Panc1 (cell line): ENCODE measurements at regions not wholly inside any gene's neighbourhood (a gene's known extent, or its start where the extent isn't known, plus 50 kb on each side); places are given as distances from the start of the nearest gene placed in this dataset.

Source experiments
- ATAC-seq: fragments of 200-7000 bp; cut with Tn5 transposase; 2 replicates; pipeline ENCODE4 v1.9.1; 2020; ENCODE audit warnings: mild to moderate bottlenecking, moderate library complexity
- BruUV-seq: library from RNA; stranded (reverse); fragments of 400-500 nt; replicated peaks from 2 replicates; lab custom pipeline; 2021; lab: Mats Ljungman, UMichigan
- CTCF ChIA-PET: fragments of 300-600 bp; sonication (Branson Sonifier 250); formaldehyde crosslinking; loops from one replicate; lab custom pipeline; 2022; ENCODE audit warnings: antibody characterized with exemption; lab: Charles Lee
- POLR2A ChIA-PET: fragments of 300-600 bp; sonication (Branson Sonifier 250); formaldehyde crosslinking; loops from one replicate; lab custom pipeline; 2022; ENCODE audit warnings: antibody characterized with exemption; lab: Charles Lee
- DNase-seq: peaks from one replicate; pipeline ENCODE4 v3.0.0-alpha.2; 2010; ENCODE audit warnings: low read depth, low spot score
- H3K27ac ChIP-seq: 2 replicates; pipeline ENCODE4 v1.5.1; 2011; ENCODE audit warnings: mild to moderate bottlenecking, low read length, inconsistent platforms
- H3K27me3 ChIP-seq: fragments of 200-500 bp; sonication (Bioruptor generic); 2 replicates; pipeline ENCODE4 v1.6.0; 2014; ENCODE audit warnings: low read length, inconsistent platforms; ENCODE audit not compliant: control insufficient read depth, insufficient read depth
- H3K36me3 ChIP-seq: fragments of 200-500 bp; sonication (Bioruptor generic); 2 replicates; pipeline ENCODE4 v1.5.1; 2014; ENCODE audit warnings: inconsistent platforms, mild to moderate bottlenecking, low read length, moderate library complexity; ENCODE audit not compliant: control insufficient read depth, insufficient read depth
- H3K4me1 ChIP-seq: 2 replicates; pipeline ENCODE4 v1.5.1; 2011; ENCODE audit warnings: inconsistent platforms, mild to moderate bottlenecking, low read length, moderate library complexity; ENCODE audit not compliant: control insufficient read depth, insufficient read depth
- H3K4me3 ChIP-seq, 2 experiments: 2 replicates each; pipeline ENCODE4 v1.5.1; 2011 to 2012; ENCODE audit warnings: low read depth in 2 of 2, low read length in 2 of 2, mild to moderate bottlenecking in 2 of 2, inconsistent platforms in 1 of 2, moderate library complexity in 1 of 2
- H3K9me3 ChIP-seq: fragments of 200-500 bp; sonication (Bioruptor generic); 2 replicates; pipeline ENCODE4 v1.5.1; 2014; ENCODE audit warnings: low read depth, mild to moderate bottlenecking, inconsistent platforms, low read length, moderate library complexity; ENCODE audit not compliant: control insufficient read depth, insufficient read depth
- CTCF ChIP-seq: fragments of 450-650 bp; IDR thresholded peaks from 2 replicates; pipeline ENCODE4 v1.5.1; 2017; ENCODE audit warnings: mild to moderate bottlenecking
- POLR2AphosphoS5 ChIP-seq: IDR thresholded peaks from 2 replicates; pipeline ENCODE4 v1.6.1; 2012; ENCODE audit warnings: mild to moderate bottlenecking, low read depth, low read length, moderate library complexity
- REST ChIP-seq, 2 experiments: IDR thresholded peaks; 2 replicates each; pipeline ENCODE4 v1.6.1; 2011 to 2012; ENCODE audit warnings: low read depth in 2 of 2, control low read depth in 1 of 2, low read length in 1 of 2, mild to moderate bottlenecking in 1 of 2, moderate library complexity in 1 of 2; ENCODE audit not compliant: insufficient read depth in 1 of 2
- SIN3A ChIP-seq: IDR thresholded peaks from 2 replicates; pipeline ENCODE4 v1.6.1; 2012; ENCODE audit warnings: low read depth, mild to moderate bottlenecking, low read length, moderate library complexity, borderline replicate concordance; ENCODE audit not compliant: insufficient read depth
- TCF7L2 ChIP-seq: IDR thresholded peaks from 2 replicates; pipeline ENCODE4 v1.6.1; 2011; ENCODE audit warnings: mild to moderate bottlenecking, low read depth, low read length, inconsistent platforms
- in situ Hi-C: cut with HindIII; loops from 2 replicates; pipeline ENCODE4 v1.10.0; 2016; ENCODE audit warnings: low sequenced_read_pairs, low pct_unique_long_range_greater_than_20kb
- intact Hi-C: fragments of 100-400 bp; cut with micrococcal nuclease; formaldehyde crosslinking; loops from one replicate; pipeline ENCODE4 v1.10.0; 2022; ENCODE audit not compliant: unreplicated experiment

GRCh38 chr6:163830641-163831040, 416.1 kb downstream of the QKI start:
- H3K27ac ChIP-seq = no peak overlapping the region
- in situ Hi-C loops = no loop called here

GRCh38 chr6:163828038-163828795, 413.7 kb downstream of the QKI start:
- POLR2A ChIA-PET = no interaction called here
- intact Hi-C loops = no loop called here
- no peak for ATAC-seq

More at GRCh38 chr6:163830641-163831040, 416.1 kb downstream of the QKI start:
- BruUV-seq = no TSS peak
- ChIA-PET CTCF (no interaction called here), POLR2A (no interaction called here)
- intact Hi-C loops = no loop called here
- Histone ChIP-seq H3K9me3 (no peaks in the 10 kb centered on the region), H3K4me1 (no peaks in the 10 kb centered on the region), H3K27me3 (peaks cover 6% of the 10 kb centered on the region), H3K4me3 (no peak overlapping the region), H3K36me3 (no peaks in the 10 kb centered on the region)
- no peak for DNase-seq
- no peak for ATAC-seq
- TF ChIP-seq SIN3A = no peak
- no peak for TF ChIP-seq REST (IDR thresholded peaks at IDR 0.05; ENCODE audit: insufficient read depth in 1 of 2, low read depth in 2 of 2, low read length in 1 of 2)
- no peak for TF ChIP-seq CTCF
- no peak for TF ChIP-seq TCF7L2
- TF ChIP-seq POLR2AphosphoS5 = no peak

GRCh38 chr6:163827143-163827542, 412.6 kb downstream of the QKI start:
- no TSS peak for BruUV-seq
- ChIA-PET CTCF (no interaction called here), POLR2A (no interaction called here)
- intact Hi-C loops (no loop called here), in situ Hi-C loops (no loop called here)
- Histone ChIP-seq H3K4me1 (no peaks in the 10 kb centered on the region), H3K36me3 (no peaks in the 10 kb centered on the region), H3K4me3 (no peak overlapping the region), H3K9me3 (no peaks in the 10 kb centered on the region), H3K27ac (no peak overlapping the region), H3K27me3 (peaks cover 6% of the 10 kb centered on the region)
- ATAC-seq = no peak
- no peak for TF ChIP-seq CTCF
- TF ChIP-seq SIN3A = no peak
- TF ChIP-seq TCF7L2 = no peak
- TF ChIP-seq POLR2AphosphoS5 = no peak
- TF ChIP-seq REST (IDR thresholded peaks at IDR 0.05; ENCODE audit: insufficient read depth in 1 of 2, low read depth in 2 of 2, low read length in 1 of 2) = no peak
- DNase-seq = no peak

More at GRCh38 chr6:163828038-163828795, 413.7 kb downstream of the QKI start:
- no peak for TF ChIP-seq TCF7L2
- BruUV-seq = no TSS peak
- Histone ChIP-seq H3K27ac (no peak overlapping the region), H3K4me1 (no peaks in the 10 kb centered on the region), H3K9me3 (no peaks in the 10 kb centered on the region), H3K27me3 (peaks cover 6% of the 10 kb centered on the region), H3K4me3 (no peak overlapping the region), H3K36me3 (no peaks in the 10 kb centered on the region)
- DNase-seq = no peak
- CTCF ChIA-PET = no interaction called here
- in situ Hi-C loops = no loop called here
